Activated T-helper 17 cell treated with anti-CD3 and anti-CD28 coated beads, Interleukin-2, amount 50 U/mL, for 72 hours (primary cell): ENCODE measurements at regions not wholly inside any gene's neighbourhood (a gene's known extent, or its start where the extent isn't known, plus 50 kb on each side); places are given as distances from the start of the nearest gene placed in this dataset.
A peak's percentile ranks its signal among the peaks of the same experiment; 100 is the strongest.
"Not testable (repeated sequence)": the region's sequence is repeated elsewhere in the genome, so short reads cannot be mapped to it uniquely, and the experiment has no call there.

Experiments
- ATAC-seq: fragments of 150-1000 bp; cut with Tn5 transposase; replicated peaks from 2 replicates; pipeline ENCODE4 v1.10.0; 2021; ENCODE audit warnings: mild to moderate bottlenecking, moderate library complexity
- H3K27ac Mint-ChIP-seq: one replicate; pipeline ENCODE4 v1.8.0; 2022; ENCODE audit warnings: mixed read lengths
- H3K27me3 Mint-ChIP-seq: one replicate; pipeline ENCODE4 v1.8.0; 2022; ENCODE audit warnings: mixed read lengths
- H3K36me3 Mint-ChIP-seq: one replicate; pipeline ENCODE4 v1.8.0; 2022; ENCODE audit warnings: low read depth, mild to moderate bottlenecking, mixed read lengths
- H3K4me1 Mint-ChIP-seq: one replicate; pipeline ENCODE4 v1.8.0; 2022; ENCODE audit warnings: mixed read lengths
- H3K4me3 Mint-ChIP-seq: one replicate; pipeline ENCODE4 v1.8.0; 2022; ENCODE audit warnings: mild to moderate bottlenecking, mixed read lengths
- H3K9me3 Mint-ChIP-seq: one replicate; pipeline ENCODE4 v1.8.0; 2022; ENCODE audit warnings: mixed read lengths

GRCh38 chr15:32536507-32537172 lies 56.6 kb upstream of the GOLGA8N start:
- not testable (repeated sequence) for H3K27me3 Mint-ChIP-seq, H3K4me3 Mint-ChIP-seq, H3K9me3 Mint-ChIP-seq, H3K4me1 Mint-ChIP-seq, H3K27ac Mint-ChIP-seq, H3K36me3 Mint-ChIP-seq
- ATAC-seq = peak; percentile 88

GRCh38 chr15:32536057-32536493 lies 57.2 kb upstream of the GOLGA8N start:
- not testable (repeated sequence) for H3K9me3 Mint-ChIP-seq, H3K4me3 Mint-ChIP-seq, H3K27me3 Mint-ChIP-seq, H3K36me3 Mint-ChIP-seq, H3K27ac Mint-ChIP-seq, H3K4me1 Mint-ChIP-seq
- ATAC-seq = peak; percentile 15

GRCh38 chr15:32535150-32535898 lies 57.9 kb upstream of the GOLGA8N start:
- peak; percentile 66 for ATAC-seq
- H3K4me1 Mint-ChIP-seq, H3K9me3 Mint-ChIP-seq: not testable (repeated sequence)

GRCh38 chr15:32522900-32523299 lies 67.5 kb upstream of the GOLGA8O start:
- not testable (repeated sequence) for H3K27me3 Mint-ChIP-seq, H3K27ac Mint-ChIP-seq, H3K4me1 Mint-ChIP-seq, H3K4me3 Mint-ChIP-seq, ATAC-seq, H3K9me3 Mint-ChIP-seq
- H3K36me3 Mint-ChIP-seq = peaks cover 32% of the 10 kb centered on the region

More at GRCh38 chr15:32535150-32535898, 57.9 kb upstream of the GOLGA8N start:
- not testable (repeated sequence) for H3K27me3 Mint-ChIP-seq, H3K36me3 Mint-ChIP-seq, H3K4me3 Mint-ChIP-seq, H3K27ac Mint-ChIP-seq

GRCh38 chr15:32522421-32522820 lies 67.0 kb upstream of the GOLGA8O start:
- H3K27ac Mint-ChIP-seq, H3K4me3 Mint-ChIP-seq, H3K4me1 Mint-ChIP-seq, ATAC-seq, H3K9me3 Mint-ChIP-seq, H3K27me3 Mint-ChIP-seq: not testable (repeated sequence)
- peaks cover 37% of the 10 kb centered on the region for H3K36me3 Mint-ChIP-seq

GRCh38 chr15:32518976-32519375 lies 63.5 kb upstream of the GOLGA8O start:
- H3K27ac Mint-ChIP-seq, H3K9me3 Mint-ChIP-seq, H3K4me3 Mint-ChIP-seq, ATAC-seq, H3K4me1 Mint-ChIP-seq, H3K27me3 Mint-ChIP-seq: not testable (repeated sequence)
- peaks cover 37% of the 10 kb centered on the region for H3K36me3 Mint-ChIP-seq

- not testable (repeated sequence) for H3K27me3 Mint-ChIP-seq, H3K4me1 Mint-ChIP-seq, H3K27ac Mint-ChIP-seq, H3K4me3 Mint-ChIP-seq, H3K9me3 Mint-ChIP-seq, ATAC-seq
- peaks cover 37% of the 10 kb centered on the region for H3K36me3 Mint-ChIP-seq
These were observed 62.6 kb upstream of the GOLGA8O start for GRCh38 chr15:32518013-32518412.

GRCh38 chr15:32516954-32517353 lies 61.5 kb upstream of the GOLGA8O start:
- ATAC-seq, H3K9me3 Mint-ChIP-seq, H3K27me3 Mint-ChIP-seq, H3K4me3 Mint-ChIP-seq, H3K4me1 Mint-ChIP-seq, H3K27ac Mint-ChIP-seq: not testable (repeated sequence)
- peaks cover 31% of the 10 kb centered on the region for H3K36me3 Mint-ChIP-seq

- not testable (repeated sequence) for ATAC-seq, H3K27ac Mint-ChIP-seq, H3K27me3 Mint-ChIP-seq, H3K36me3 Mint-ChIP-seq, H3K4me3 Mint-ChIP-seq, H3K4me1 Mint-ChIP-seq, H3K9me3 Mint-ChIP-seq
These were observed 57.9 kb upstream of the GOLGA8O start for GRCh38 chr15:32513378-32513777.

- H3K27ac Mint-ChIP-seq, H3K9me3 Mint-ChIP-seq: not testable (repeated sequence)
These were observed 54.6 kb upstream of the GOLGA8O start for GRCh38 chr15:32510027-32510426.

GRCh38 chr15:32508081-32508480 lies 52.6 kb upstream of the GOLGA8O start:
- H3K9me3 Mint-ChIP-seq, H3K4me3 Mint-ChIP-seq, H3K4me1 Mint-ChIP-seq, H3K36me3 Mint-ChIP-seq, H3K27ac Mint-ChIP-seq, ATAC-seq, H3K27me3 Mint-ChIP-seq: not testable (repeated sequence)

More at GRCh38 chr15:32510027-32510426, 54.6 kb upstream of the GOLGA8O start:
- H3K27me3 Mint-ChIP-seq, H3K4me3 Mint-ChIP-seq, H3K4me1 Mint-ChIP-seq, H3K36me3 Mint-ChIP-seq, ATAC-seq: not testable (repeated sequence)

- H3K4me3 Mint-ChIP-seq, H3K9me3 Mint-ChIP-seq, H3K27me3 Mint-ChIP-seq, H3K27ac Mint-ChIP-seq, H3K4me1 Mint-ChIP-seq, H3K36me3 Mint-ChIP-seq, ATAC-seq: not testable (repeated sequence)
These were observed 51.4 kb upstream of the GOLGA8O start for GRCh38 chr15:32506787-32507186.

- H3K27ac Mint-ChIP-seq, H3K36me3 Mint-ChIP-seq, H3K4me3 Mint-ChIP-seq: not testable (repeated sequence)
These were observed 50.2 kb upstream of the GOLGA8O start for GRCh38 chr15:32505633-32506032.

More at GRCh38 chr15:32505633-32506032, 50.2 kb upstream of the GOLGA8O start:
- not testable (repeated sequence) for ATAC-seq, H3K9me3 Mint-ChIP-seq, H3K4me1 Mint-ChIP-seq, H3K27me3 Mint-ChIP-seq
